GM19025 (cell line): ENCODE measurements at regions not wholly inside any gene's neighbourhood (a gene's known extent, or its start where the extent isn't known, plus 50 kb on each side); places are given as distances from the start of the nearest gene placed in this dataset.

ENCODE experiments used
- ATAC-seq: cut with Tn5 transposase; IDR thresholded peaks from one replicate; pipeline ENCODE4 v1.9.1; 2021; ENCODE audit warnings: mild to moderate bottlenecking, low read depth, moderate library complexity; ENCODE audit not compliant: unreplicated experiment

- ATAC-seq, result no peak
Observed at GRCh38 chr3:69448877-69449276, 63.0 kb upstream of the FRMD4B start.

- no peak for ATAC-seq
Observed at GRCh38 chr3:69446402-69447072, 60.6 kb upstream of the FRMD4B start.

GRCh38 chr3:69445498-69445897 is 59.6 kb upstream of the FRMD4B start:
- no peak for ATAC-seq

DNA sequence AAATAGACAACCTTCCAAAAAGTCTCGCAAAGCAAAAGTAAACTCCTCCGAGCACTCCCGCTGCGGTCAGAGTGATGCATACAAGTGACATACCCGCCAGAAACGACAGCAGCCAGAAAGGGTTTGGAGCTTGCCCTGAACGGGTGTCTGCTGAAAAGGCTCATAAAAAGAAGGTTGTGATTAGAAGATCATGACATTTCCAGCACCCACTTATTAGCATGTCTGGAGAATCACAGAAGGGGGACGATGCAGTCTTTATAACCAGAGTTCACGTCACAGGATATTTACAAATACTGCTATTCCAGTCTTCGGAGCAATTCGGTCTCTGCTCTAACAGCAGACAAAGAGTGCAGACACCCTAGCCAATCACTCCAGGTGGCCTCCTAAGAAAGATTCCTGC is 59.1 kb upstream of the FRMD4B start:
- no peak for ATAC-seq

DNA sequence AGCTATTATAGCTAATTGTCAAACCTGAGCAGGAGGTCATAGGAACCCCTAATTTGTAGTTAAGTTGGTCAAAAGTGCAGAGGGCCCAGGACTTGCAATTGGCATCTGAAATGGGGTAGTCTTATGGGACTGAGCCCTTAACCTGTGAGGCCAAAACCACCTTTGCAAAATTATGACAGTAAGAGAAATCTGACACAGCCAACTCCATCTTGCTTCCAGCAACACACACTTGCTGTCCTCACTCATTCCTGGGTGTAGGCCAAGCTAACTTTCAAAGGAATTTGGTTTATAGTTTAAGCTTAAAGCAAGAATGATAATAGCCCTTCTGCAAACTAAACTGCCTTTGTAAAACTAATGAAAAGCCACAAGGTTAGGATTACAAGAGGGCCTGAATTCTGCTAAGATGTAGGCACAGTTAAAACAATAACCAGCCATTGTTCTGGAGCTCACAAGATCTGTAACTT is 57.6 kb upstream of the FRMD4B start:
- no peak for ATAC-seq

- no peak for ATAC-seq
Observed at GRCh38 chr3:69442771-69443311, 57.0 kb upstream of the FRMD4B start.

GRCh38 chr3:69441732-69442131 is 55.8 kb upstream of the FRMD4B start:
- no peak for ATAC-seq

DNA sequence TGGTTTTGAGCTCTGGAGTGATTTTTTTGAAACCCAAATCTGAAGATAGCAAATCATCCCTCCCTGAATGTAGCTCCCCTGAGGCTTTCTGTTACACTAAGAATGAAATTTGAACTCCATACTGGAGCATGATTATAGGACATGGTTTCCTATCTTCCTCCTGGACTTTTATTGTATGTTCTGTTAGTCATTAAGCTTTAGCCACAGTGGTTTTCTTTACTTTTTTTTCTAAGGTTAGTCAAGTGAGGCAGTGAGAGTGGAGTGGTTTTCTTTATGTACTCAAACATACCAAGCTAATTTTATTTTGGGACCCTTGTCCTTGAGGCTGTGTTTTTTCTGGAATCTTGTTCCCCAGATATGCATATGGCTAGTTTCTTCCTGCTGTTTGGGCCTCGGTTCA is 55.2 kb upstream of the FRMD4B start:
- no peak for ATAC-seq

DNA sequence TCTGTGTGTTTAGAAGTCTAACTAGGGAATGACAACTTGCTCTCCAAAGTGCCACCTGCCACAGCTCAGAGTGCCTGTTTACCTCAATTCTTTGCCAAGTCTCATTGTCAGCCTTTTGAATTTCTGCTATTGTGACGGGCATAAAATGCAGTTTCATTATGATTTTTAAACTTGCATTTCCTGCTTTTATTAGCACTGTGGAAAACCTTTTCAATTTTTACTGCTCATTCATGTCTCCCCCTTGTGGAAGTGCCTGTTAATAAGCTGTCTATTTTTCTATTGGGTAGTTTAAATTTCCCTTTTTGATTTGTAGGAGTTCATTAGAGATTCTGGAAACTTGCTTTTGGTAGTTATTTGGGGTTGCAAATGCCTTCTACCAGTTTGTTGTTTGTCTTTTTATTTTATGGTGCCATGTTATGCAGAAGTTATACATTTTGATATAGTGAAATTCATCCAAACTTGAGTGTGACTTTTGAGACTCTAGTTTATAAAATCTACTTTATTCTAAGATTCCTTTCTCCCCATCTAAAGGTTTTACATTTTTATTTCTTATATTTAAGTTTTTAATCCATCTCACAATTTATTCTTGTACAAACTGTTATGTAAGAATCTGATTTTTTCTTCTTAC is 53.9 kb upstream of the FRMD4B start:
- ATAC-seq, result no peak

- ATAC-seq, result no peak
Observed at GRCh38 chr3:69438476-69438875, 52.6 kb upstream of the FRMD4B start.

DNA sequence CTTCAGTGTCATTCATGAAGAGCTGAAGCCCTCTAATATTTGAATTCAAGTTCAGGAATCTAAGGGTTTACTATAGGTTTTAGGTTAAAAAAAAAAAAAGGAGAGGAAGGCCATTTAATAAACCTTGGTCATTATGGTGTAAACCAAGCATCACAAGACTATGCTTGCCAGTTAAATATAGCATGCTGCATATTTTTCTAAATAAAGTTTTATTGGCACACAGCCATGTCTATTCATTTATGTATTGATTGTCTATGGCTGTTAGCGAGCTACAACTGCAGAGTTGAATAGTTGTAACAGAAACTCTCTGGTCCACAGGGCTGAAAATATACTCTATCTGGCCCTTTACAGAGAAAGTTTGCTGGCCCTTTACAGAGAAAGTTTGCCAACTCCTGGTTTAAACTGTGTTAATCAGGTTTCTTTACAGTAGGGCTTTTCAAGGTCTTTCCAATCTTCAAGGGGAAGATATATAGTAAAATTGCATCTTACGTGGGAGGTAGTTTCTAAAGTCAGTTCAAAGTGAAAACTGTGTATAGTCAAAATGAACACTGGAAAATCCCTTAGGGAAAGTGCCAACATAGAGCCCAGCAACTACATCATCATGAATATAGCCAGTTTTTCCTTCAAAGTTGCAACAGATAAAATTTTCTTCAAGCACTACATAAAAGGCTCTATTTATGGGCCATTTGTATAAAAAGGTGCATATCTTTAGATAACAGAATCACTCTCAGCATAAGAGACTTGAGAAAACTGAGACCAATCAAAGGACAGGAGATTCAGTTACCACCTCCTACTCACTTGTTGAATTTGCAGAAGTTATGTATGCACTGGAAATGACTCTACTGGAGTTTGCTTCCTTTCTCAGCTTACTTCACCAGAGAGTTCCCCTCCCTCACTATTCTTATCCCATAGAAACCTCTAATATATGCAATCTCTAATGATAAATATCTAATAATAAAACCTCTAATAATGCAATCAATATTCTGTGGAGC is 49.7 kb upstream of the FRMD4B start:
- ATAC-seq, result peak; percentile 54
